Naive B cell (primary cell): ENCODE measurements at regions not wholly inside any gene's neighbourhood (a gene's known extent, or its start where the extent isn't known, plus 50 kb on each side); places are given as distances from the start of the nearest gene placed in this dataset.
"Not testable (repeated sequence)": the region's sequence is repeated elsewhere in the genome, so short reads cannot be mapped to it uniquely, and the experiment has no call there.

Experiments used
- ATAC-seq, 2 donors: fragments of 150-1000 bp; cut with Tn5 transposase; 2 replicates each; pipeline ENCODE4 v1.10.0; 2021; ENCODE audit warnings: low read depth in 2 of 2, mild to moderate bottlenecking in 2 of 2, moderate library complexity in 2 of 2
- DNase-seq: peaks from one replicate; pipeline ENCODE4 v3.0.0; 2022
- H3K27ac Mint-ChIP-seq, 6 donors: one replicate each; pipeline ENCODE4 v1.8.0; 2020 to 2022; ENCODE audit warnings: mild to moderate bottlenecking in 6 of 6, mixed read lengths in 6 of 6, moderate library complexity in 5 of 6, inconsistent platforms in 2 of 6
- H3K27me3 Mint-ChIP-seq, 3 donors: one replicate each; pipeline ENCODE4 v1.8.0; 2021 to 2022; ENCODE audit warnings: mixed read lengths in 3 of 3, mild to moderate bottlenecking in 1 of 3
- H3K36me3 Mint-ChIP-seq, 2 donors: one replicate each; pipeline ENCODE4 v1.8.0; 2020 to 2022; ENCODE audit warnings: mixed read lengths in 2 of 2, inconsistent platforms in 1 of 2, mild to moderate bottlenecking in 1 of 2
- H3K4me1 Mint-ChIP-seq, 3 donors: one replicate each; pipeline ENCODE4 v1.8.0; 2020 to 2022; ENCODE audit warnings: mixed read lengths in 3 of 3, inconsistent platforms in 1 of 3, mild to moderate bottlenecking in 1 of 3, moderate library complexity in 1 of 3
- H3K4me3 Mint-ChIP-seq, 8 donors: one replicate each; pipeline ENCODE4 v1.8.0; 2020 to 2022; ENCODE audit warnings: mild to moderate bottlenecking in 8 of 8, mixed read lengths in 8 of 8, moderate library complexity in 8 of 8, inconsistent platforms in 2 of 8
- H3K9me3 Mint-ChIP-seq, 7 donors: one replicate each; pipeline ENCODE4 v1.8.0; 2020 to 2022; ENCODE audit warnings: mixed read lengths in 7 of 7, mild to moderate bottlenecking in 5 of 7, inconsistent platforms in 2 of 7, moderate library complexity in 1 of 7

- Mint-ChIP-seq H3K27ac (no peak overlapping the region), H3K4me3 (no peak overlapping the region), H3K27me3 (no peaks in the 10 kb centered on the region), H3K36me3 (no peaks in the 10 kb centered on the region), H3K9me3 (peaks cover 9 to 27% (median 10%) of the 10 kb centered on the region in 7 donors), H3K4me1 (no peaks in the 10 kb centered on the region)
- no peak for DNase-seq
- no peak for ATAC-seq
These were observed 226.4 kb upstream of the DPYD start for GRCh38 chr1:98147280-98147679.

DNA sequence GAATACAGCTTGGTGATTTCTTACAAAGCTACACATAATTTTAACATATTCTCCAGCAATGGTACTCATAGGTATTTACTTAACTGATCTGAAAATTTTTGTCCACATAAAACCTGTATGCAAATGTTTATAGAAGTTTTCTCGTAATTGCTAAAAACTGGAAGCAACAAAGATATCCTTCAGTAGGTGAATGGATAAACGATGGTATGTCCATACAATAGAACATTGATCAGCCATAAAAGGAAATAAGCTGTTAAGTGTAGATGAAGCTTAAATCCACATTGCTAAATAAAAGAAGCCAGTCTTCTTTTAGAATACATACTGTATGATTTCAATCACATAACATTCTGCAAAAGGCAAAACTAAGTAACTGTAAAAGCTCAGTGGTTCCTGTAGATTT is 224.8 kb upstream of the DPYD start:
- ATAC-seq (no peak), DNase-seq (no peak)
- Mint-ChIP-seq H3K27me3 (no peaks in the 10 kb centered on the region), H3K27ac (no peak overlapping the region), H3K36me3 (no peaks in the 10 kb centered on the region), H3K4me3 (no peak overlapping the region), H3K4me1 (no peaks in the 10 kb centered on the region), H3K9me3 (peaks cover 0 to 11% (median 5%) of the 10 kb centered on the region in 7 donors)

- Mint-ChIP-seq H3K4me3 (no peak overlapping the region), H3K9me3 (peaks cover 0 to 5% (median 0%) of the 10 kb centered on the region in 7 donors), H3K4me1 (no peaks in the 10 kb centered on the region), H3K27ac (no peak overlapping the region), H3K36me3 (no peaks in the 10 kb centered on the region), H3K27me3 (no peaks in the 10 kb centered on the region)
- DNase-seq (no peak), ATAC-seq (no peak)
These were observed 222.6 kb upstream of the DPYD start for GRCh38 chr1:98143403-98143802.

DNA sequence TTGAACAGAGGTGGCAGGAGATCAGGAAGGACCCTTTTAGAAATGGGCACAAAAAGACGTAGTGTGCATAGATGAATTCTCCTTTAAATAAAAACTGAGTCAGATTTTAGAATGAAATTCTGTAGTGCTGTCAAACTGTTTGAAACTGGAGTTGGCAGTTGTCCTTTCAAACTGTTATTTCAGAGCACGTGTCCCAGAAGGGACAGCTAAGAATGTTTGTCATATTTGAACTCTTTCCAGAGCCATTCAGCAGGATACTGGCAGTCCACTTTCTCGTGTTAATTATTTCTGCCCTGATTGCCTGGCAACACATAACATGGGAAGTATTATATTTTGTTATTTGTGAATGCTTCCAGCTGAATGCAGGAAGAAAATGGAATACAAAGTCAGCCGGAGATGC is 212.3 kb upstream of the DPYD start:
- no peaks in the 10 kb centered on the region for H3K36me3 Mint-ChIP-seq
- peaks cover 0 to 4% (median 0%) of the 10 kb centered on the region in 7 donors for H3K9me3 Mint-ChIP-seq
- no peak for ATAC-seq
- no peak overlapping the region for H3K4me3 Mint-ChIP-seq
- H3K27me3 Mint-ChIP-seq = no peaks in the 10 kb centered on the region
- no peak overlapping the region for H3K27ac Mint-ChIP-seq
- no peaks in the 10 kb centered on the region for H3K4me1 Mint-ChIP-seq
- DNase-seq = no peak

- no peak overlapping the region for H3K4me3 Mint-ChIP-seq
- H3K9me3 Mint-ChIP-seq = peaks cover 0 to 5% (median 4%) of the 10 kb centered on the region in 7 donors
- DNase-seq (no peak), ATAC-seq (no peak)
- no peaks in the 10 kb centered on the region for H3K36me3 Mint-ChIP-seq
- no peak overlapping the region for H3K27ac Mint-ChIP-seq
- H3K4me1 Mint-ChIP-seq = no peaks in the 10 kb centered on the region
- H3K27me3 Mint-ChIP-seq = no peaks in the 10 kb centered on the region
These were observed 209.6 kb upstream of the DPYD start for GRCh38 chr1:98130408-98130807.

GRCh38 chr1:98129491-98129890 is 208.7 kb upstream of the DPYD start:
- Mint-ChIP-seq H3K4me1 (no peaks in the 10 kb centered on the region), H3K9me3 (peaks cover 0 to 6% (median 4%) of the 10 kb centered on the region in 7 donors), H3K27ac (no peak overlapping the region), H3K4me3 (no peak overlapping the region), H3K27me3 (no peaks in the 10 kb centered on the region), H3K36me3 (no peaks in the 10 kb centered on the region)
- ATAC-seq (no peak), DNase-seq (no peak)

DNA sequence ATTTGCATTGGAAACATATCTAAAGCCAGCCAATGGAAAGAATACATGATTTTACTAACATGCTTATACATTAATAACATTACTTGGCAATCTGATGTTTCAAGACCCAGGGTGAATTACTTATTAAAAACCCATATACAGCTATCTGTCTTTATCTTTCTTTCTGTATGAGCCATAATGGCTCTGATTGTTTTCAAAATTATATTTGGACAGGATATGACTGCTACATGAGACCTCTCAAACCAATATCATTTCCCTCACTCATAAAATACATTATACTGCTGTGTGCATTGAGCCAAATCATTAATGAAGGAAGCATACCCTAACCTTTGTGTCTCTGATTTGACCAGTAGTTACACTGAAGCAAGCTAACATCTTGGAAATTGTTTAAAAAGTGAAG is 205.9 kb upstream of the DPYD start:
- DNase-seq = no peak
- Mint-ChIP-seq H3K4me3 (no peak overlapping the region), H3K4me1 (no peaks in the 10 kb centered on the region), H3K9me3 (peaks cover 0 to 11% (median 2%) of the 10 kb centered on the region in 7 donors), H3K27me3 (no peaks in the 10 kb centered on the region), H3K27ac (no peak overlapping the region), H3K36me3 (no peaks in the 10 kb centered on the region)
- ATAC-seq = no peak

DNA sequence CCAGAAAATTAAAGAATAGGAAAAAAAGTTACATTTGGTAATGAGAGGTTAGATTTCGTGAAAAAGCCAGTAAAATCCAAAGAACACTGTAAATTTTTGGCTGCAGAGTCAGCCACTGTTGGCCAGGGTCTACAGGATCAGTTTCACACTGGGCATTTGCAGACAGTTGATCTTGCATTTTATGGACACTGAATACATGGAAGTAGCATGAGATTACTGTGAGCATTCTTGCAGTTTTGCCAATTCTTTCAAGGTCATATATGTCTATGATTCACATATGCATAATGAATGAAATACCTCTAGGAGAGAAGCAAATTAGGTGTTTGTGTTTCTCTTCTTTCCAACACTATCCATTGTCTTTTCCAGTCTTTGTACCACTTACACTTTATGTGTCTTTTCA is 200.8 kb upstream of the DPYD start:
- Mint-ChIP-seq H3K27ac (no peak overlapping the region), H3K4me3 (no peak overlapping the region), H3K9me3 (peaks cover 0 to 6% (median 2%) of the 10 kb centered on the region in 7 donors), H3K27me3 (no peaks in the 10 kb centered on the region), H3K36me3 (no peaks in the 10 kb centered on the region), H3K4me1 (no peaks in the 10 kb centered on the region)
- DNase-seq (no peak), ATAC-seq (no peak)

DNA sequence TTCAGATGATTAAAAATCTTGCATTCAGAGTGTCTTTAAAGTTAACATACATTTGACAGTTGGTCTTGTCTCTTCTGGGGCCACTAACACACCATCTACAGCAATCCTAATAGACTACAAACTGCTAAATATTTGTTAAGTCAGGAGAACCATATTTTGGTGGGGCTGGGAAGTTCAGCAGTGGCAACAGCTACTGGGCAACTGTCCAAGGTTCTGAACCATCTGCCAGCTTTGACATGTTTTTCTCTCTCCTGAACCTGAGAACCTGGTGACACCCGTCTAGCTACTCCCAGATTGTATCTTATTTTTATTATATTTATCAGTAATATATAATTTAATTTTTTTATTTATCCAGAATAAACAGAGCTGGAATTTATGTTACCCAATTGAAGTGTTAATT is 199.0 kb upstream of the DPYD start:
- no peaks in the 10 kb centered on the region for H3K4me1 Mint-ChIP-seq
- H3K9me3 Mint-ChIP-seq = peaks cover 0 to 6% (median 0%) of the 10 kb centered on the region in 7 donors
- H3K27ac Mint-ChIP-seq = no peak overlapping the region
- DNase-seq = no peak
- no peak for ATAC-seq
- no peaks in the 10 kb centered on the region for H3K36me3 Mint-ChIP-seq
- H3K27me3 Mint-ChIP-seq = no peaks in the 10 kb centered on the region
- no peak overlapping the region for H3K4me3 Mint-ChIP-seq

GRCh38 chr1:98113811-98114210 is 193.0 kb upstream of the DPYD start:
- Mint-ChIP-seq H3K9me3 (peaks cover 0 to 5% (median 2%) of the 10 kb centered on the region in 7 donors), H3K4me1 (no peaks in the 10 kb centered on the region), H3K27me3 (peaks cover 0 to 5% (median 0%) of the 10 kb centered on the region in 3 donors), H3K36me3 (no peaks in the 10 kb centered on the region), H3K4me3 (no peak overlapping the region), H3K27ac (no peak overlapping the region)
- no peak for DNase-seq
- ATAC-seq = no peak

DNA sequence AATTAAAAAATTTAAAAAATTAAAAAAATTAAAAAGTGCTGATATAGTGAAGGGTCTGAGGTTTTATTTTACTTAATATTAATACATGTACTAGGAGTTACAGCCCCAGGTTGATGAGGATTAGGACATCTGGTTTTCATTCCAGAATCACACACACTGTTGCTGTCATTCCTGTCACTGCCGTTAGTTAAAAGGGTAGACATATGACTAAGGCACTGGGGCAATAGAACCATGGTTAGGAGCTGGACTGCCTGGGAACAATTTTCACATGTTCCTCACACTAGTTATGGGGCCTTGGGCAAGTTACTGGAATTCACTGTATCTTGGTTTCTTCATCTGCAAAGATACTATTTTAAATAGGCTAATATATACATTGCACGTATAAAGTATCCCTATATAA is 191.8 kb upstream of the DPYD start:
- peaks cover 6 to 15% (median 10%) of the 10 kb centered on the region in 7 donors for H3K9me3 Mint-ChIP-seq
- peaks cover 0 to 5% (median 0%) of the 10 kb centered on the region in 3 donors for H3K27me3 Mint-ChIP-seq
- no peaks in the 10 kb centered on the region for H3K4me1 Mint-ChIP-seq
- DNase-seq (no peak), ATAC-seq (no peak)
- no peak overlapping the region for H3K27ac Mint-ChIP-seq
- H3K4me3 Mint-ChIP-seq = no peak overlapping the region
- peaks cover 8 to 10% of the 10 kb centered on the region in 2 donors for H3K36me3 Mint-ChIP-seq

- H3K4me3 Mint-ChIP-seq = no peak overlapping the region
- no peak for DNase-seq
- H3K27me3 Mint-ChIP-seq = peaks cover 0 to 5% (median 0%) of the 10 kb centered on the region in 3 donors
These were observed 189.8 kb upstream of the DPYD start for GRCh38 chr1:98110674-98111073.

DNA sequence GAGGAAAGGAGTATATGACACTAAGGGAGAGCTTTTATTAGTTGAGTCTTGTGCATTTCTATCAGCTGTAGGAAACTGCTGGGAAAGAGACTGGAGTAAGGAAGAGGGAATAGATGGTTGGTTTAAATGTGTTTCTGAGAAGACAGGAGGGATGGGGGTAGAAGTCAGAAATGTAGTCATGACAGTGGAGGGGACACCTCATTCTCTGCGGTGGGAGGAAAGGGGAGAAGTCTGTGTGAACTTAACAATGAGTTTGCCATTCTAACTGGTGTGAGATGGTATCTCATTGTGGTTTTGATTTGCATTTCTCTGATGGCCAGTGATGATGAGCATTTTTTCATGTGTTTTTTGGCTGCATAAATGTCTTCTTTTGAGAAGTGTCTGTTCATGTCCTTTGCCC is 187.5 kb upstream of the DPYD start:
- ATAC-seq = not testable (repeated sequence)
- peaks cover 13 to 31% (median 20%) of the 10 kb centered on the region in 7 donors for H3K9me3 Mint-ChIP-seq

More at GRCh38 chr1:98110674-98111073, 189.8 kb upstream of the DPYD start:
- H3K4me1 Mint-ChIP-seq = no peaks in the 10 kb centered on the region
- peaks cover 13 to 31% (median 20%) of the 10 kb centered on the region in 7 donors for H3K9me3 Mint-ChIP-seq
- no peak overlapping the region for H3K27ac Mint-ChIP-seq
- peaks cover 13 to 16% of the 10 kb centered on the region in 2 donors for H3K36me3 Mint-ChIP-seq
- ATAC-seq = no peak

DNA sequence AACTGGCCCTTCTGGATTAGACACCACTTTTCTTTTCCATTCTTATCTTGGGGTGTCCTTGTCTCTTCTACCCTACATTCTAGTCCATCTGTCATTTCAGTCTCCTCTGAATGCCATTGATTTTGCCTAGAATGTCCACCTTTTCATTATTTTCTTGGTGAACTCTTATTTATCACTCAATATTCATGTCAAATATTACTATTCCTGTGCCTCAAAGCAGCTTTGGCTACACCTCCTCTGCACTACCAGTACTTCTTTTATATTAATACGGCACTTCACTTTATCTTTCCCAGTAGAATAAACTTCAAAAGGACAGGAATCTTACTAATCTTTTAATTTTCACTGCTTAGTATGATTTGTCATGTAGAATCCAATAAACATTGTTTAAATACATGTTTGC is 186.4 kb upstream of the DPYD start:
- Mint-ChIP-seq H3K27me3 (peaks cover 0 to 5% (median 0%) of the 10 kb centered on the region in 3 donors), H3K4me3 (no peak overlapping the region), H3K27ac (no peak overlapping the region), H3K4me1 (no peaks in the 10 kb centered on the region), H3K36me3 (peaks cover 13 to 16% of the 10 kb centered on the region in 2 donors), H3K9me3 (peaks cover 13 to 31% (median 20%) of the 10 kb centered on the region in 7 donors)
- ATAC-seq = no peak
- no peak for DNase-seq

More for the DNA sequence above, 187.5 kb upstream of the DPYD start:
- not testable (repeated sequence) for H3K4me3 Mint-ChIP-seq, H3K4me1 Mint-ChIP-seq, H3K27ac Mint-ChIP-seq, H3K27me3 Mint-ChIP-seq, DNase-seq
- H3K36me3 Mint-ChIP-seq = peaks cover 13 to 16% of the 10 kb centered on the region in 2 donors

- Mint-ChIP-seq H3K4me1 (no peaks in the 10 kb centered on the region), H3K9me3 (peaks cover 13 to 25% (median 18%) of the 10 kb centered on the region in 7 donors), H3K27me3 (peaks cover 0 to 5% (median 0%) of the 10 kb centered on the region in 3 donors), H3K27ac (no peak overlapping the region), H3K4me3 (no peak overlapping the region), H3K36me3 (peaks cover 13 to 16% of the 10 kb centered on the region in 2 donors)
- ATAC-seq (no peak), DNase-seq (no peak)
These were observed 183.5 kb upstream of the DPYD start for GRCh38 chr1:98104289-98104688.
